Spleen (tissue), 7 donors: ENCODE measurements at regions not wholly inside any gene's neighbourhood (a gene's known extent, or its start where the extent isn't known, plus 50 kb on each side); places are given as distances from the start of the nearest gene placed in this dataset.

ENCODE experiments used
- POLR2AphosphoS5 ChIP-seq, 3 donors: sonication (generic); formaldehyde crosslinking; IDR thresholded peaks; one replicate each; pipeline ENCODE4 v1.5.1; 2017; ENCODE audit warnings: antibody characterized with exemption in 3 of 3
- TF ChIP-seq, protein P1 (sequence below), 11 experiments: fragments of 200-600 bp in 7 of 11; fragments of 450-650 bp in 4 of 11; sonication (generic) in 4 of 11; IDR thresholded peaks in 8 of 11; conservative IDR thresholded peaks in 3 of 11; 1 replicate in 7 of 11; 2 replicates in 4 of 11; pipeline versions ENCODE4 v1.4.0 to v1.8.0; 2016 to 2021; ENCODE audit warnings: antibody characterized with exemption in 11 of 11, inconsistent platforms in 4 of 11, mild to moderate bottlenecking in 1 of 11
- donor health status: DM: no; HTN: no; CAD: no; lungs with moderate emphysema.
- donor health status: DM: no; HTN: no; CAD: no.
- donor health status: DM: no; HTN: no; CAD: no.

GRCh38 chr6:122330315-122330714 lies 69.1 kb upstream of the HSF2 start:
- no peak for TF ChIP-seq POLR2AphosphoS5 (IDR thresholded peaks at IDR 0.05)
- TF ChIP-seq, protein P1, sequence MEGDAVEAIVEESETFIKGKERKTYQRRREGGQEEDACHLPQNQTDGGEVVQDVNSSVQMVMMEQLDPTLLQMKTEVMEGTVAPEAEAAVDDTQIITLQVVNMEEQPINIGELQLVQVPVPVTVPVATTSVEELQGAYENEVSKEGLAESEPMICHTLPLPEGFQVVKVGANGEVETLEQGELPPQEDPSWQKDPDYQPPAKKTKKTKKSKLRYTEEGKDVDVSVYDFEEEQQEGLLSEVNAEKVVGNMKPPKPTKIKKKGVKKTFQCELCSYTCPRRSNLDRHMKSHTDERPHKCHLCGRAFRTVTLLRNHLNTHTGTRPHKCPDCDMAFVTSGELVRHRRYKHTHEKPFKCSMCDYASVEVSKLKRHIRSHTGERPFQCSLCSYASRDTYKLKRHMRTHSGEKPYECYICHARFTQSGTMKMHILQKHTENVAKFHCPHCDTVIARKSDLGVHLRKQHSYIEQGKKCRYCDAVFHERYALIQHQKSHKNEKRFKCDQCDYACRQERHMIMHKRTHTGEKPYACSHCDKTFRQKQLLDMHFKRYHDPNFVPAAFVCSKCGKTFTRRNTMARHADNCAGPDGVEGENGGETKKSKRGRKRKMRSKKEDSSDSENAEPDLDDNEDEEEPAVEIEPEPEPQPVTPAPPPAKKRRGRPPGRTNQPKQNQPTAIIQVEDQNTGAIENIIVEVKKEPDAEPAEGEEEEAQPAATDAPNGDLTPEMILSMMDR (IDR thresholded peaks at IDR 0.05 in 8 of 11, conservative IDR thresholded peaks at IDR 0.05 in 3 of 11), result no peak
